ENCODE measurements at regions not wholly inside any gene's neighbourhood (a gene's known extent, or its start where the extent isn't known, plus 50 kb on each side); places are given as distances from the start of the nearest gene placed in this dataset.

DNA sequence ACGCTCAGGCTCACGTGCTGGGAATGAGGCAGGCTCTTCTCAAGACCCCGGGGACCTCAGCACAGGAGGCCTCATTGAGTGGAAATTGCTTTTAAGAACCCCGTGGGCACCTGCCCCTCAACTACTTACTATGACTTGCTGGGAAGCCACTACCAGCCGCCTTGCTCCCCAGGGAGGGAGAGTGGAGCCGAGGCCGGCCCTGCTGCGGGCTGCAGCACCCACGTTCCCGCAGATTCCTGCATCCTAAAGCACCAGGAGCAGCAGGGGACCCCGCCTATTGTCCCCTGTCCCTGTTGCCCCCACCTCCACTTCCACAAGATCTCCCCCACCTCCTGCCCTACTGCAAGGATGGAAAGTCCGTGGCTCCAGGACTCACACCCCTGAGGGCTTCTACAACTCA is 541.6 kb upstream of the PFKP start:
- Histone ChIP-seq H4K5ac (ENCODE audit: insufficient read length, low read depth, low read length) (no peak overlapping the region), H2AK5ac (ENCODE audit: insufficient read length, low read length) (no peak overlapping the region), H2BK15ac (ENCODE audit: low read depth, low read length) (no peak overlapping the region), H2BK20ac (ENCODE audit: low read depth, low read length, poor library complexity, severe bottlenecking) (no peak overlapping the region), H3K27ac (ENCODE audit: insufficient read length, low read depth, low read length) (no peak overlapping the region), H4K20me1 (ENCODE audit: control insufficient read depth, insufficient read depth, insufficient read length) (no peaks in the 10 kb centered on the region), H3K9me3 (ENCODE audit: control insufficient read depth, low read depth, low read length) (no peaks in the 10 kb centered on the region), H3T11ph (ENCODE audit: low read length) (no peak overlapping the region), H3K18ac (ENCODE audit: insufficient read length, low read depth, low read length) (no peak overlapping the region), H3K4me1 (ENCODE audit: insufficient read depth, low read length) (peaks cover 3% of the 10 kb centered on the region; the same call in 1 of the 2 replicates), H3K9ac (ENCODE audit: extremely low read depth, insufficient read length, low read length) (no peak overlapping the region), H2BK120ac (ENCODE audit: low read depth, low read length, poor library complexity, severe bottlenecking) (no peak overlapping the region), H3K23me2 (ENCODE audit: insufficient read length, low read depth, low read length, poor library complexity, severe bottlenecking) (no peaks in the 10 kb centered on the region), H3K27me3 (ENCODE audit: insufficient read depth, low read length) (no peaks in the 10 kb centered on the region), H3K4me2 (ENCODE audit: insufficient read depth, insufficient read length, low read length) (no peak overlapping the region), H3K4ac (ENCODE audit: low read depth, low read length) (no peak overlapping the region), H4K91ac (ENCODE audit: insufficient read length, low read depth, low read length) (no peak overlapping the region), H2BK12ac (ENCODE audit: insufficient read length, low read depth, low read length) (no peak overlapping the region), H3K79me1 (ENCODE audit: insufficient read depth, low read depth, low read length, poor library complexity, severe bottlenecking) (no peaks in the 10 kb centered on the region), H2BK5ac (ENCODE audit: insufficient read length, low read length) (no peak overlapping the region), H3K14ac (ENCODE audit: insufficient read depth, low read length) (no peak overlapping the region), H2AFZ (ENCODE audit: low read length) (no peak overlapping the region), H3K79me2 (ENCODE audit: insufficient read depth, low read length) (no peaks in the 10 kb centered on the region), H4K8ac (replicated peaks; ENCODE audit: insufficient read length, low read depth, low read length) (no peak overlapping the region), H3K56ac (ENCODE audit: insufficient read length, low read depth, low read length) (no peak overlapping the region), H3K23ac (ENCODE audit: insufficient read length, low read depth, low read length) (no peak overlapping the region)
- no peak overlapping the region for H3K4me3 Mint-ChIP-seq
- DNase-seq, result no peak
- peaks cover 6 to 14% of the 10 kb centered on the region in 2 experiments for H3K9me3 Mint-ChIP-seq
- H3K4me1 Mint-ChIP-seq, result peaks cover 10 to 13% of the 10 kb centered on the region in 2 experiments
- TF ChIP-seq, protein P1, sequence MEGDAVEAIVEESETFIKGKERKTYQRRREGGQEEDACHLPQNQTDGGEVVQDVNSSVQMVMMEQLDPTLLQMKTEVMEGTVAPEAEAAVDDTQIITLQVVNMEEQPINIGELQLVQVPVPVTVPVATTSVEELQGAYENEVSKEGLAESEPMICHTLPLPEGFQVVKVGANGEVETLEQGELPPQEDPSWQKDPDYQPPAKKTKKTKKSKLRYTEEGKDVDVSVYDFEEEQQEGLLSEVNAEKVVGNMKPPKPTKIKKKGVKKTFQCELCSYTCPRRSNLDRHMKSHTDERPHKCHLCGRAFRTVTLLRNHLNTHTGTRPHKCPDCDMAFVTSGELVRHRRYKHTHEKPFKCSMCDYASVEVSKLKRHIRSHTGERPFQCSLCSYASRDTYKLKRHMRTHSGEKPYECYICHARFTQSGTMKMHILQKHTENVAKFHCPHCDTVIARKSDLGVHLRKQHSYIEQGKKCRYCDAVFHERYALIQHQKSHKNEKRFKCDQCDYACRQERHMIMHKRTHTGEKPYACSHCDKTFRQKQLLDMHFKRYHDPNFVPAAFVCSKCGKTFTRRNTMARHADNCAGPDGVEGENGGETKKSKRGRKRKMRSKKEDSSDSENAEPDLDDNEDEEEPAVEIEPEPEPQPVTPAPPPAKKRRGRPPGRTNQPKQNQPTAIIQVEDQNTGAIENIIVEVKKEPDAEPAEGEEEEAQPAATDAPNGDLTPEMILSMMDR (conservative IDR thresholded peaks at IDR 0.05), result no peak
- WGBS (ENCODE audit: extremely low coverage, insufficient read length, low lambda C conversion rate), result no CpG with 5 or more reads among the region's 12 CpGs
- peaks cover 0 to 17% (median 3%) of the 10 kb centered on the region in 3 experiments; a peak in 4 of 7 replicates for H3K36me3 Mint-ChIP-seq (ENCODE audit: insufficient read depth in 1 of 3, low read depth in 3 of 3)
- H3K27me3 Mint-ChIP-seq (ENCODE audit: low read depth), result no peaks in the 10 kb centered on the region; the same call in 1 of the 2 replicates
- no peak overlapping the region for H3K27ac Mint-ChIP-seq
